WTC11 (cell line): ENCODE measurements at regions not wholly inside any gene's neighbourhood (a gene's known extent, or its start where the extent isn't known, plus 50 kb on each side); places are given as distances from the start of the nearest gene placed in this dataset.

Experiments used
- ATF3 ChIP-seq: sonication (generic); formaldehyde crosslinking; conservative IDR thresholded peaks from 2 replicates; pipeline ENCODE4 v1.8.1; 2022; ENCODE audit warnings: mild to moderate bottlenecking, missing genetic modification reagents
- CTCF ChIP-seq: fragments of 200-600 bp; IDR thresholded peaks from 2 replicates; pipeline ENCODE4 v1.8.0; 2022; ENCODE audit warnings: antibody characterized with exemption
- FOXP1 ChIP-seq: sonication (generic); formaldehyde crosslinking; IDR thresholded peaks from 2 replicates; pipeline ENCODE4 v1.8.0; 2022; ENCODE audit warnings: missing genetic modification reagents, mild to moderate bottlenecking, moderate library complexity, borderline replicate concordance
- IRF1 ChIP-seq: sonication (generic); formaldehyde crosslinking; IDR thresholded peaks from 2 replicates; pipeline ENCODE4 v1.8.0; 2023; ENCODE audit warnings: missing genetic modification reagents
- NFYB ChIP-seq: sonication (generic); formaldehyde crosslinking; conservative IDR thresholded peaks from 2 replicates; pipeline ENCODE4 v1.8.0; 2022; ENCODE audit warnings: low read depth, missing genetic modification reagents
- SOX15 ChIP-seq: fragments of 250-450 bp; sonication (Bioruptor Pico); IDR thresholded peaks from 2 replicates; pipeline ENCODE4 v1.9.0; 2021; ENCODE audit warnings: mild to moderate bottlenecking
- TEAD4 ChIP-seq: sonication (generic); formaldehyde crosslinking; IDR thresholded peaks from 2 replicates; pipeline ENCODE4 v1.8.0; 2022; ENCODE audit warnings: mild to moderate bottlenecking, missing genetic modification reagents
- TP53 ChIP-seq: sonication (generic); formaldehyde crosslinking; IDR thresholded peaks from 2 replicates; pipeline ENCODE4 v1.8.1; 2023; ENCODE audit warnings: mild to moderate bottlenecking, missing genetic modification reagents
- USF1 ChIP-seq: sonication (generic); formaldehyde crosslinking; IDR thresholded peaks from 2 replicates; pipeline ENCODE4 v1.8.0; 2022; ENCODE audit warnings: mild to moderate bottlenecking, missing genetic modification reagents
- ZNF121 ChIP-seq: sonication (generic); formaldehyde crosslinking; IDR thresholded peaks from 2 replicates; pipeline ENCODE4 v1.8.0; 2023; ENCODE audit warnings: missing genetic modification reagents
- TF ChIP-seq, protein P1 (sequence below): sonication (generic); formaldehyde crosslinking; conservative IDR thresholded peaks from 2 replicates; pipeline ENCODE4 v1.8.1; 2023; ENCODE audit warnings: mild to moderate bottlenecking, low read depth, missing genetic modification reagents, moderate library complexity
- TF ChIP-seq, protein P2 (sequence below): sonication (generic); formaldehyde crosslinking; IDR thresholded peaks from 2 replicates; pipeline ENCODE4 v1.8.0; 2022; ENCODE audit warnings: mild to moderate bottlenecking, missing genetic modification reagents
- TF ChIP-seq, protein P3 (sequence below): sonication (generic); formaldehyde crosslinking; IDR thresholded peaks from 2 replicates; pipeline ENCODE4 v1.8.1; 2022; ENCODE audit warnings: low read depth, mild to moderate bottlenecking, moderate library complexity, missing genetic modification reagents, borderline replicate concordance
- TF ChIP-seq, protein P4 (sequence below): sonication (generic); formaldehyde crosslinking; IDR thresholded peaks from 2 replicates; pipeline ENCODE4 v1.8.1; 2023; ENCODE audit warnings: mild to moderate bottlenecking, missing genetic modification reagents, moderate library complexity

GRCh38 chr11:15657264-15657663 is 542.5 kb downstream of the INSC start:
- TF ChIP-seq NFYB (CRISPR knock-in tag) (no peak), CTCF (no peak), IRF1 (CRISPR knock-in tag) (no peak), FOXP1 (CRISPR knock-in tag) (no peak), TP53 (CRISPR knock-in tag) (no peak), ATF3 (CRISPR knock-in tag) (no peak), SOX15 (CRISPR knock-in tag) (no peak), USF1 (no peak), ZNF121 (CRISPR knock-in tag) (no peak), TEAD4 (CRISPR knock-in tag) (no peak)
- TF ChIP-seq, protein P1, sequence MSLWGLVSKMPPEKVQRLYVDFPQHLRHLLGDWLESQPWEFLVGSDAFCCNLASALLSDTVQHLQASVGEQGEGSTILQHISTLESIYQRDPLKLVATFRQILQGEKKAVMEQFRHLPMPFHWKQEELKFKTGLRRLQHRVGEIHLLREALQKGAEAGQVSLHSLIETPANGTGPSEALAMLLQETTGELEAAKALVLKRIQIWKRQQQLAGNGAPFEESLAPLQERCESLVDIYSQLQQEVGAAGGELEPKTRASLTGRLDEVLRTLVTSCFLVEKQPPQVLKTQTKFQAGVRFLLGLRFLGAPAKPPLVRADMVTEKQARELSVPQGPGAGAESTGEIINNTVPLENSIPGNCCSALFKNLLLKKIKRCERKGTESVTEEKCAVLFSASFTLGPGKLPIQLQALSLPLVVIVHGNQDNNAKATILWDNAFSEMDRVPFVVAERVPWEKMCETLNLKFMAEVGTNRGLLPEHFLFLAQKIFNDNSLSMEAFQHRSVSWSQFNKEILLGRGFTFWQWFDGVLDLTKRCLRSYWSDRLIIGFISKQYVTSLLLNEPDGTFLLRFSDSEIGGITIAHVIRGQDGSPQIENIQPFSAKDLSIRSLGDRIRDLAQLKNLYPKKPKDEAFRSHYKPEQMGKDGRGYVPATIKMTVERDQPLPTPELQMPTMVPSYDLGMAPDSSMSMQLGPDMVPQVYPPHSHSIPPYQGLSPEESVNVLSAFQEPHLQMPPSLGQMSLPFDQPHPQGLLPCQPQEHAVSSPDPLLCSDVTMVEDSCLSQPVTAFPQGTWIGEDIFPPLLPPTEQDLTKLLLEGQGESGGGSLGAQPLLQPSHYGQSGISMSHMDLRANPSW (CRISPR knock-in tag): no peak
- TF ChIP-seq, protein P2, sequence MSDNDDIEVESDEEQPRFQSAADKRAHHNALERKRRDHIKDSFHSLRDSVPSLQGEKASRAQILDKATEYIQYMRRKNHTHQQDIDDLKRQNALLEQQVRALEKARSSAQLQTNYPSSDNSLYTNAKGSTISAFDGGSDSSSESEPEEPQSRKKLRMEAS (CRISPR knock-in tag): no peak
- TF ChIP-seq, protein P3, sequence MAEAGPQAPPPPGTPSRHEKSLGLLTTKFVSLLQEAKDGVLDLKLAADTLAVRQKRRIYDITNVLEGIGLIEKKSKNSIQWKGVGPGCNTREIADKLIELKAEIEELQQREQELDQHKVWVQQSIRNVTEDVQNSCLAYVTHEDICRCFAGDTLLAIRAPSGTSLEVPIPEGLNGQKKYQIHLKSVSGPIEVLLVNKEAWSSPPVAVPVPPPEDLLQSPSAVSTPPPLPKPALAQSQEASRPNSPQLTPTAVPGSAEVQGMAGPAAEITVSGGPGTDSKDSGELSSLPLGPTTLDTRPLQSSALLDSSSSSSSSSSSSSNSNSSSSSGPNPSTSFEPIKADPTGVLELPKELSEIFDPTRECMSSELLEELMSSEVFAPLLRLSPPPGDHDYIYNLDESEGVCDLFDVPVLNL (CRISPR knock-in tag): no peak
- TF ChIP-seq, protein P4, sequence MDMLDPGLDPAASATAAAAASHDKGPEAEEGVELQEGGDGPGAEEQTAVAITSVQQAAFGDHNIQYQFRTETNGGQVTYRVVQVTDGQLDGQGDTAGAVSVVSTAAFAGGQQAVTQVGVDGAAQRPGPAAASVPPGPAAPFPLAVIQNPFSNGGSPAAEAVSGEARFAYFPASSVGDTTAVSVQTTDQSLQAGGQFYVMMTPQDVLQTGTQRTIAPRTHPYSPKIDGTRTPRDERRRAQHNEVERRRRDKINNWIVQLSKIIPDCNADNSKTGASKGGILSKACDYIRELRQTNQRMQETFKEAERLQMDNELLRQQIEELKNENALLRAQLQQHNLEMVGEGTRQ (CRISPR knock-in tag): no peak
